Skeletal muscle cell (primary cell): ENCODE measurements at regions not wholly inside any gene's neighbourhood (a gene's known extent, or its start where the extent isn't known, plus 50 kb on each side); places are given as distances from the start of the nearest gene placed in this dataset.

ENCODE experiments used
- DNase-seq: peaks from one replicate; pipeline ENCODE4 v3.0.0-alpha.2; 2010; ENCODE audit warnings: low read depth
- H3K4me3 ChIP-seq: 2 replicates; pipeline ENCODE4 v1.5.1; 2011; ENCODE audit warnings: low read depth, mild to moderate bottlenecking, control low read depth, low read length, moderate library complexity

GRCh38 chr5:74927336-74927735 lies 61.1 kb upstream of the FAM169A start:
- no peak for DNase-seq
- H3K4me3 ChIP-seq = no peak overlapping the region

GRCh38 chr5:74919487-74919886 lies 53.3 kb upstream of the FAM169A start:
- DNase-seq = peak; percentile 25
- H3K4me3 ChIP-seq = no peak overlapping the region

GRCh38 chr5:74919041-74919440 lies 52.9 kb upstream of the FAM169A start:
- no peak for DNase-seq
- H3K4me3 ChIP-seq = no peak overlapping the region

GRCh38 chr5:74918232-74918669 lies 52.1 kb upstream of the FAM169A start:
- DNase-seq = no peak
- no peak overlapping the region for H3K4me3 ChIP-seq

- no peak overlapping the region for H3K4me3 ChIP-seq
- no peak for DNase-seq
These were observed 50.9 kb upstream of the FAM169A start for GRCh38 chr5:74916831-74917710.
